ENCODE measurements at regions not wholly inside any gene's neighbourhood (a gene's known extent, or its start where the extent isn't known, plus 50 kb on each side); places are given as distances from the start of the nearest gene placed in this dataset.

- TF ChIP-seq CTCF (IDR thresholded peaks at IDR 0.05; ENCODE audit: low read depth, low read length) (no peak), EZH2phosphoT487 (IDR thresholded peaks at IDR 0.05; ENCODE audit: low read depth) (no peak)
These were observed 193.9 kb upstream of the MOCS1 start for GRCh38 chr6:40128127-40128526.
